GM04504 (cell line): ENCODE measurements at regions not wholly inside any gene's neighbourhood (a gene's known extent, or its start where the extent isn't known, plus 50 kb on each side); places are given as distances from the start of the nearest gene placed in this dataset.
"Not testable (repeated sequence)": the region's sequence is repeated elsewhere in the genome, so short reads cannot be mapped to it uniquely, and the experiment has no call there.

ENCODE experiments used
- DNase-seq: peaks from one replicate; pipeline ENCODE4 v3.0.0-alpha.2; 2012; ENCODE audit warnings: low read depth

- peak; percentile 52 for DNase-seq
These were observed 182.7 kb downstream of the TBX18 start for GRCh38 chr6:84581494-84582259.

GRCh38 chr6:84579404-84579803 is 185.0 kb downstream of the TBX18 start:
- DNase-seq: no peak

DNA sequence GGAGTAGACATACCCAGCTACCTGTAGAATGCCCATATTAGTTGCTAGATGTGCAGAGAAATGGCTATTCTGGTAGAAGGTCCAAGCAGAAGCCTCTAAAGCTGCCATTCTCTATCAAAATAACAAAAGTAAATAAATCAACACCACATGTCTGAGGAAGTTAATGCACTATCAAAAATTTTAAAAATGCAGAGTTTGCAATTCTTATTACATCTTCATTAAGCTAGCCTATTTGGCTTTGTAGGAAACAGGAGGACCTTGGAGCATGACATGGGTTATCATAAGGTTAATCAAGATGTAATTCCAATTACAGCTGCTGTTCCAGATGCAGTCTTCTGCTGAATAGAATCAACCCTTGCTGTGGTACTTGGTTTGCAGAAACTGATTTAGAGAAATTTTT is 188.4 kb downstream of the TBX18 start:
- DNase-seq: no peak

DNA sequence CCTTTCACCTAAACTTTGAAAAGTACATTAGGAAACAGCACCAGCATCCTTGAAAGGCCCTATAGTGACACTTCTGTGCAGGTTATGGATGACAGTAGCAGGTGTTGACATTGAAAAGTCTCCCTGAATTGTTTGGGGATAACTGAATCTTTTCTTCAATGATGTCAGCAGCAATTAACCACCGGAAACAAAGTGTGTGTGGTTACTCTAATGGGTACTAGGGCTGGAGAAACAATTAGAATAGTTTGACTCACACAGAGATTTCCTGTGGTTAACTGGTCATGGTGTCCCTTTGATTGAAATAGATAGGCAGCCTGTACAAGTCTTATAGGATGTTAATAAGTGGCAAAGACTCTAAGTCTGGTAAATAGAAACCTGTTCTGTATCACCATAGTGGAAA is 189.1 kb downstream of the TBX18 start:
- peak; percentile 21 for DNase-seq

GRCh38 chr6:84569882-84570281 is 194.5 kb downstream of the TBX18 start:
- no peak for DNase-seq

DNA sequence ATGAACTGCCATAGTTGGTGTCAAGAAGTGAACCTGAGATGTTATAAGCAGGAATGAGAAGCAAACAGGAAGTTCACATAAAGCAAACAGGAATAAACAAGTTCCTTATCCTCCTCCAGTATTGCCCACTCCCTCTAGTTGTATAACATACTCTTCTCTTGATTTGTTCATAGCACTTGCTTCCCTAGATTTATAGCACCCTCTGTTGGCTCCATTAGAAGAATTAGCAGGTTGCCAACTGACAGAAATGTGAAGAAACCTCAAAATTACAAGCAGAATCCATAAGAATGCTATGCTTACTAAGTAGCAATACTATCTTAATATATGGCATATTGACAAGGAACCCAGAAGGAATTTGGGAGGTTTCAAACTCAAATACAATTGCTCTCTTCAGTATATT is 195.4 kb downstream of the TBX18 start:
- DNase-seq: peak; percentile 31

DNA sequence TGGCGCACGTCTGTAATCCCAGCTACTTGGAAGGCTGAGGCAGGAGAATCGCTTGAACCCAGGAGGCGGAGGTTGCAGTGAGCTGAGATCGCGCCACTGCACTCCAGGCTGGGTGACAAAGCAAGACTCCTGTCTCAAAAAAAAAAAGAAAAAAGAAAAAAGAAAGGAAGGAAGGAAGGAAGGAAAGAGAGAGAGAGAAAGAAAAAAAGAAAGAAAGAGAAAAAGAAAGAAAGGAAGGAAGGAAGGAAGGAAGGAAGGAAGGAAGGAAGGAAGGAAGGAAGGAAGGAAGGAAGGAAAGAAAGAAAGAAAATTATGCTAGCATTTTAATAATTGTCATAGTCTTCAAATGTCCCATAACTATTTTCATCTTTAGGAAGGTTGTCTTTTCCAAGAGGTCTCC is 198.7 kb downstream of the TBX18 start:
- DNase-seq: not testable (repeated sequence)

DNA sequence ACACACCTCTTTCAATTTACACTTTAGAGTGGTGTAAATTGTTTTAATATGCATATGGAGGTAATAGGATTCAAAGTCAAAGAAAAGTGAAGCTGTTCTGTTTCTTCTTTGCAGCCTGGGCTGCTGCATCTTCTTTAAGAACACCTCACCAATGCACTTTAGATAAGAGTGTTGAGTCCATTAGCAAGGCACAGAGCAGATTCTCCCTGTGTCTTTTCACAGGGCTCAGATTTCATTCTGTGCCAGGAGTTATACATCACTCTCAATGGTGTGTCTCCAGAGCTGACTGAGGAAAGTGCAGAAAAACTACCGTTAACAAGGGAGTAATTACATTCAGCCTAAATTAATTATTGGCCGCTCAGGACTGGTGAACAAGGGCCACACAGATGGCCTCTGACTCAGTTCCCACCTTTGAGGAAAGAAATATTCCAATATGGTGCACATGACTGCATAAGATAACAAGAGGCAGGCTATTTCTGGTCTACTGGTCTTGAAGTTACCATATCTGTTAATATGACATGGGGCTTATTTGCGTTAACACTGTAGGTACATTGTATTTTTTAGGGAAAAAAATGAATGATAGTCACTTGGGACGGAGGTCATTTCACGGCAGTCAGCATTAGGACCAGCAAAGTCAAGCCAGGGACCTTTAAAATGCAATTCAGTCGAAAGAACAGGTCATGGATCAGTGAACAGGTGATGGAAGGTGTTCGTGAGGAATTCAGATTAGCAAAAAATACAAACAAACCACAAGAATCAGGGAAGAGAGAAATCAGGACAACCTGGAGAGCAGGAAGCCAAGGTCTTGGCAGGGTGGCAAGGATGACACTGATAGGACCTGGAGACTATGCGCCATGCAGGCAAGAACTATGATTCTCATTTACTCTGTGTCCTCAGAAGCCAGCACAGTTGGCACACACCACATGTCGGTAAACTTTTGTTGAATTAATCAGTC is 203.7 kb downstream of the TBX18 start:
- no peak for DNase-seq

GRCh38 chr6:84556541-84557335 is 207.7 kb downstream of the TBX18 start:
- no peak for DNase-seq

DNA sequence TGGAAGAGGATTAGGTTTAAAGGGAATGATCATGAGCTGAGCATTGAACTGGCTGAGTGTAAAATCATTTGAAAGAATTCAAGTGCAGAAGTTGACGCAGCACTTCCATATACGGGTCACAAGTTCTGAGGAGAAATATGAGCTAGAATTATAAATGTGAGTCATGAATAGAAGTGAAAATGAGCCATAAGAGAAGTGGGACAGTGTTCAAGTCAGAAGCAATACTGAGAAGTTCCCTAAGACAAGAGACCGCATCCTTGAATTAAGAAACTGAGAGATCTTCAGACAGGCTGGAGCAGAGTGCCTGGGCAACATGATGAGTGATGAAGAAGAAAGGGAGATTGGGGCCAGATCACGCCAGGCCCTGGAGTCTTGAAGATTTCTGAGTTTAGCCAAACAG is 209.7 kb downstream of the TBX18 start:
- no peak for DNase-seq

- peak; percentile 43 for DNase-seq
These were observed 210.3 kb downstream of the TBX18 start for GRCh38 chr6:84554074-84554473.

- DNase-seq: no peak
These were observed 210.9 kb downstream of the TBX18 start for GRCh38 chr6:84553527-84553926.

DNA sequence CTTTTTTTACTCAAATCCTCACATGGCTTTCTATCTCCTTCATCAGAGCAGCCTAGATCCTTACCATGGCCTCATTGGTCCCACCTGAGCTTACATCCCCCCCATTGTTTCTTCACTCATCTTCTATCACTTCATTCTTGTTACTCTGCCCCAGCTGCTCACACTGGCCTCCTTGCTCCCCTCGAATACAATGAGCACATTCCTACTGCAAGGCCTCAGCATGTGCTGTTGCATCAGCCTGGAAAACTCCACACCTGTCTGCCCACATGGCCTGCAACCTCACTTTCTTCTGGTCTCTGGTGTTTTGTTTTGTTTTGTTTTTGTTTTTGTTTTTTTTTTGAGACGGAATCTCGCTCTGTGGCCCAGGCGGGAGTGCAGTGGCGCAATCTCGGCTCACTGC is 212.6 kb downstream of the TBX18 start:
- DNase-seq: no peak

- DNase-seq: no peak
These were observed 214.5 kb downstream of the TBX18 start for GRCh38 chr6:84549917-84550316.

DNA sequence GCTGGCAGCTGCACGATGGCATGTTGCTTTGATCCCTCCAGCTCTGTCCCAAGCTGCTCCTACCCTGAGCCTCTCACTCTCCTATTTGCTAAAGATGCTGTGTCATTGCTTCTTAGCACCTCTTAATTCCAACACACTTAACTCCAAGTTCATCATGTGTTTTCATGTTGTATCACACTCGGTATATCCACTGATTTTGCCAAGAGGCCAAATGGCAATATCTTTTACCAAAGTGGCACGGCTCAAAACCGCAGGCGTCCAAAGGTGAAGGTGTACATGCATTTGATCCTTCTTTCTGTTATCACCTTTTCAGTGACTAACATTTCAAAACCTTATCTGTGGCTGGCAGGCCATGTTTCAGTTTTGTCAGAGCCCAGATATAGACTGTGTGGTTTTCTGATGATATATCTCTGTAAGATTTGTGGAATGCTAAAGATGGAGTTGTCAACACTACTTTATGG is 217.0 kb downstream of the TBX18 start:
- no peak for DNase-seq

- DNase-seq: peak; percentile 57
These were observed 217.9 kb downstream of the TBX18 start for GRCh38 chr6:84546427-84546914.

DNA sequence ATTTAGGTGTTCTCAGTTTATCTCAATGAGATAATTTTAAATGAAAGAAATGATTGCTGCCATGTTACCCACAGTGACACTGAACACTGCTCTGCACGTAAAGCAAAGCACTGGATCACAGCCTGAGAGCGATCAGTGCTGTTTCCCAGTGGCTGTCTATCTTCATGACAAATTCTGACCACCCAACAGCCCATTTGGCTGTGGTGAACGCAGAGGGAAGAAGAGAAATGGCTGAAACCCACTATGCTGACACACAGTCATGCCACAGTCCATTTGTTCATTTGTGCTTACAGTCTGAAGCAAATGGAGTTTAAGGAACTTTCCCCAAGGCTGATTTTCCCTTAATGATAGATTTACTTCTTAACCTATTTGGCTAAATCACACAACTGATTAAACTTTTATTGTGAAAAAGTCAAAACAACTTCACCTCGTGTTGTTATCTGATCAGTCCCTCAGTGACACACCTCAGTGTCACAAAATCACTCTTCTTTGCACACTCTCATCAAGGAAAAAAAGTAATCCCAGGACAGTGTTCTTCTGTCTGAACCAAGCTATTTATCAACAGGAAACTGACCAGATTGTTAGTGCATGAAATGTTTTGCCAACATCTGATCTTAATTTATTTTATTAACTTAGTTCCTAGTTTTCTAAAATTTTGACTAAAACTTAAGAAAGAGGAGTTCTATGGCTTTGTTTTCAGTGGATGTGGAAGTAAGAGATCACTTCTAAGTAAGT is 225.1 kb downstream of the TBX18 start:
- no peak for DNase-seq

DNA sequence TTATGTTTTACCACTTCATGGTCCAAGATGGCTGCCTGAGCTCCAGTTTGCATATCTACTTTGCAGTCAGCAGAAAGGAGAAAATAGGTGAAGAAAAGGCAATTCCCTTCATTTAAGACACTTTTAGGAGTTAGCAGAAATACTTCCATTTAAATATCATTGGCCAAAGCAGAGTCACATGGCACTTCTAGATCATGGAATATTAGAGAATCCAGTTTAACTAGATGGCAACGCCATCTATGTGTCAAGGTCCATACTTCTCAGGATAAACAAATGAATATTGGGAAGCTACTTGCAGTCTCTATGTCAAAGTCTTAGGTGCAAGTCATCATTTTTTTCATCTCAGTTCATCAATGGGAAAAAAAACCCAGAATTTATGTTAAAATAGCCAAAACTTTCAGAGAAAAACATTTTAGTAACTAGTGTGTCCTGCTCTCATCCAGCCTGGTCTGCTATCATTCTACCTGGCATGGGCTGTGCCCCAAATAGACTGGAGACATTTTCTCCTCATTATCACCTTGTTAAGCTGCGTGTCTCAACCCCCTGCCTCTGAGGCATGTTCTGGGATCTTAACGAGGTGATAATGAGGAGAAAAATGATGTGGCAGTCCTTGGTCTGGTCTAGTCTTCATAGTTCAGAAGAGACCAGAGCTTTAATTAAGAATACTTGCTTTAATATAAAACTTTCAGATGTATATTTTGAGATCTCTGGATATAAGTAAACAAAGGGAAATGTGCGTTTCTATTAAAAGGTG is 227.3 kb downstream of the TBX18 start:
- DNase-seq: no peak

- no peak for DNase-seq
These were observed 236.2 kb downstream of the TBX18 start for GRCh38 chr6:84528201-84528600.

DNA sequence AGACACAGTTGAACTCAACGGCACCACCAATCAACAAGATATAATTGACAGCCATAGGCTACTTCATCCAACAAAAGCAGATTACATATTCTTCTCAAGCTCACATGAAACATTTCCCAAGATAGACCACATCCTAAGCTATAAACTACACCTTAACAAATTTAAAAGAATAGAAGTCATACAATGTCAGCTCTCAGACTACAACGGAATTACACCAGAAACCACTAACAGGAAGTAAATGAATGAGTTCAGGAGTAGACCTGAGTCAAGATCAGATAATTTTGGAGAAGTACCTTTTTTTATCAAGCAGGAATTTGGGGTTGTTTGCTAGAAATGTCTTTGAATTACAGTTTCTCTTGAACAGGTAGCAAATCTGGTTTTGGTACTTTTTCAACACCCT is 237.8 kb downstream of the TBX18 start:
- no peak for DNase-seq

DNA sequence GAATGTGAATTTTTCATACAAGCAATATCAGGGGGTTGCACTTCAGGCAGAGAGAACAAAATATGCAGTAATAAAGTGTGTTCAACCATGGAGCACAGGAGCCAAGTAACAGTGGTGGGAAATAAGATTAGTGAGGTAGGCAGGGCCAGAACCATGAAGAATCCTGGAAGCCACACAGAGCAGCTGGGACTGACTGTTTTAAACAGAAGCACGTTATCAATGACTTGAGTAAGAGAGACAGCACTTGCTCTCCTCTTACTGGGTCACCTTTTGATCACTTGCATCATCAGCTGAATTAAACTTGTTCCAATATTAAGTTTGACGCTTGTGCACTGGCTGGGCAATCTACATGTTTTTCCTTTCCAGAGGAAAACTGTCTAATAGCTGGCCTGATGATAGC is 238.5 kb downstream of the TBX18 start:
- no peak for DNase-seq
